Naive B cell (primary cell): ENCODE measurements at regions not wholly inside any gene's neighbourhood (a gene's known extent, or its start where the extent isn't known, plus 50 kb on each side); places are given as distances from the start of the nearest gene placed in this dataset.

Source experiments
- ATAC-seq, 2 donors: fragments of 150-1000 bp; cut with Tn5 transposase; 2 replicates each; pipeline ENCODE4 v1.10.0; 2021; ENCODE audit warnings: low read depth in 2 of 2, mild to moderate bottlenecking in 2 of 2, moderate library complexity in 2 of 2
- DNase-seq: peaks from one replicate; pipeline ENCODE4 v3.0.0; 2022
- H3K27ac Mint-ChIP-seq, 6 donors: one replicate each; pipeline ENCODE4 v1.8.0; 2020 to 2022; ENCODE audit warnings: mild to moderate bottlenecking in 6 of 6, mixed read lengths in 6 of 6, moderate library complexity in 5 of 6, inconsistent platforms in 2 of 6
- H3K27me3 Mint-ChIP-seq, 3 donors: one replicate each; pipeline ENCODE4 v1.8.0; 2021 to 2022; ENCODE audit warnings: mixed read lengths in 3 of 3, mild to moderate bottlenecking in 1 of 3
- H3K36me3 Mint-ChIP-seq, 2 donors: one replicate each; pipeline ENCODE4 v1.8.0; 2020 to 2022; ENCODE audit warnings: mixed read lengths in 2 of 2, inconsistent platforms in 1 of 2, mild to moderate bottlenecking in 1 of 2
- H3K4me1 Mint-ChIP-seq, 3 donors: one replicate each; pipeline ENCODE4 v1.8.0; 2020 to 2022; ENCODE audit warnings: mixed read lengths in 3 of 3, inconsistent platforms in 1 of 3, mild to moderate bottlenecking in 1 of 3, moderate library complexity in 1 of 3
- H3K4me3 Mint-ChIP-seq, 8 donors: one replicate each; pipeline ENCODE4 v1.8.0; 2020 to 2022; ENCODE audit warnings: mild to moderate bottlenecking in 8 of 8, mixed read lengths in 8 of 8, moderate library complexity in 8 of 8, inconsistent platforms in 2 of 8
- H3K9me3 Mint-ChIP-seq, 7 donors: one replicate each; pipeline ENCODE4 v1.8.0; 2020 to 2022; ENCODE audit warnings: mixed read lengths in 7 of 7, mild to moderate bottlenecking in 5 of 7, inconsistent platforms in 2 of 7, moderate library complexity in 1 of 7

- no peaks in the 10 kb centered on the region for H3K36me3 Mint-ChIP-seq
- H3K4me3 Mint-ChIP-seq = no peak overlapping the region
- DNase-seq = no peak
- no peak overlapping the region for H3K27ac Mint-ChIP-seq
- peaks cover 0 to 20% (median 14%) of the 10 kb centered on the region in 3 donors for H3K27me3 Mint-ChIP-seq
- peaks cover 0 to 5% (median 0%) of the 10 kb centered on the region in 3 donors for H3K4me1 Mint-ChIP-seq
- ATAC-seq = no peak
- H3K9me3 Mint-ChIP-seq = no peaks in the 10 kb centered on the region
Observed at GRCh38 chr9:20208961-20209371, 413.3 kb downstream of the MLLT3 start.

- Mint-ChIP-seq H3K4me3 (no peak overlapping the region), H3K27ac (no peak overlapping the region), H3K4me1 (peaks cover 0 to 5% (median 0%) of the 10 kb centered on the region in 3 donors), H3K9me3 (no peaks in the 10 kb centered on the region), H3K27me3 (peaks cover 0 to 20% (median 14%) of the 10 kb centered on the region in 3 donors), H3K36me3 (no peaks in the 10 kb centered on the region)
- ATAC-seq (no peak), DNase-seq (no peak)
Observed at GRCh38 chr9:20208226-20208625, 414.1 kb downstream of the MLLT3 start.

DNA sequence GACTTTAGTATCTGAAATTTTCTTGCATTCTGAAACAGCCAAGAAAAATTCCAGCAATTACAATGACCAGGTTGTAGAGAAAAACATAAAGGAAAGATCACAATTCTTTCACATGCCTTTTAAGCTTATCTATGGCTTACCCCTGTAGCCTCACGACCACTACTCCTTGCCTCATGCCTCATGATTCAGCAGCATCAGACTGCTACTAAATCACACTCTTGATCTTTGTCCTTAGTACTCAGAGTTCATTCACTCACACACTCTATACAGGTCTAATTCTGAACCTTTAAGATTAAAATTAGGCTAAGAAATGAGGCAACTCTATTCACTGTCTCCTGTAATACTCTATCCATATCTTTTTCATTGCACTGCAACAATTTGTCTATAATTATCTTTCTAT is 415.1 kb downstream of the MLLT3 start:
- H3K4me3 Mint-ChIP-seq = no peak overlapping the region
- no peak for DNase-seq
- no peaks in the 10 kb centered on the region for H3K36me3 Mint-ChIP-seq
- ATAC-seq = no peak
- H3K27ac Mint-ChIP-seq = no peak overlapping the region
- H3K9me3 Mint-ChIP-seq = no peaks in the 10 kb centered on the region
- peaks cover 8 to 20% (median 14%) of the 10 kb centered on the region in 3 donors for H3K27me3 Mint-ChIP-seq
- peaks cover 0 to 5% (median 0%) of the 10 kb centered on the region in 3 donors for H3K4me1 Mint-ChIP-seq

GRCh38 chr9:20205821-20206220 is 416.5 kb downstream of the MLLT3 start:
- Mint-ChIP-seq H3K4me1 (peaks cover 0 to 5% (median 0%) of the 10 kb centered on the region in 3 donors), H3K27me3 (peaks cover 14 to 20% (median 14%) of the 10 kb centered on the region in 3 donors), H3K27ac (no peak overlapping the region), H3K4me3 (no peak overlapping the region), H3K36me3 (no peaks in the 10 kb centered on the region), H3K9me3 (no peaks in the 10 kb centered on the region)
- ATAC-seq (no peak), DNase-seq (no peak)

GRCh38 chr9:20200991-20201431 is 412.2 kb upstream of the SLC24A2 start:
- peaks cover 5 to 15% (median 15%) of the 10 kb centered on the region in 3 donors for H3K4me1 Mint-ChIP-seq
- peaks cover 0 to 10% (median 8%) of the 10 kb centered on the region in 7 donors for H3K9me3 Mint-ChIP-seq
- no peak overlapping the region for H3K27ac Mint-ChIP-seq
- no peak overlapping the region for H3K4me3 Mint-ChIP-seq
- H3K27me3 Mint-ChIP-seq = peaks cover 0 to 14% (median 0%) of the 10 kb centered on the region in 3 donors
- no peaks in the 10 kb centered on the region for H3K36me3 Mint-ChIP-seq
- no peak for DNase-seq
- no peak for ATAC-seq

- Mint-ChIP-seq H3K4me3 (no peak overlapping the region), H3K27me3 (peaks cover 0 to 14% (median 0%) of the 10 kb centered on the region in 3 donors), H3K27ac (no peak overlapping the region), H3K4me1 (peaks cover 5 to 15% (median 15%) of the 10 kb centered on the region in 3 donors), H3K36me3 (peaks cover 0 to 2% of the 10 kb centered on the region in 2 donors), H3K9me3 (peaks cover 2 to 14% (median 10%) of the 10 kb centered on the region in 7 donors)
- DNase-seq (no peak), ATAC-seq (no peak)
Observed at GRCh38 chr9:20200581-20200980, 411.7 kb upstream of the SLC24A2 start.

DNA sequence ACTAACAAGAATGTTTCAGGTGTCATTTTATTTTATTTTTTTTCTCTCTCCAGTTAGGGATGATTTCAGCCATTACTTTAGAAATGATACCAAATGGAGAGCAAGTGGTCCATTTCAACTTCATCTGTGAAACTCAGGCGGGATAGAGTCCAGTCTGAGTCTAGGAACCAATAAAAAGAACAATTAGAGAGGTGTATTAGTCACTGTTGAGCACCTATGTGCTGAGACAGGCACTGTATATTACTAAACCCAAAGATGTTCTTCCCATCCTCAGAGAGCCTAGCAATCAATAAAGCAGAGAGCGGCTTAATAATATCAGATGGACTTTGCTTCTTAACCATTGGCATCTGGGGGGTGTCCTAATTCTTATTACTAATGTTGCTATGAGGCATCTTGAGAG is 410.3 kb upstream of the SLC24A2 start:
- Mint-ChIP-seq H3K4me3 (no peak overlapping the region), H3K9me3 (peaks cover 5 to 16% (median 13%) of the 10 kb centered on the region in 7 donors), H3K36me3 (peaks cover 0 to 5% of the 10 kb centered on the region in 2 donors), H3K27me3 (peaks cover 0 to 14% (median 0%) of the 10 kb centered on the region in 3 donors), H3K27ac (no peak overlapping the region), H3K4me1 (peaks cover 5 to 15% (median 15%) of the 10 kb centered on the region in 3 donors)
- no peak for DNase-seq
- ATAC-seq = no peak

- DNase-seq = no peak
- Mint-ChIP-seq H3K36me3 (peaks cover 0 to 5% of the 10 kb centered on the region in 2 donors), H3K27ac (no peak overlapping the region), H3K4me1 (peaks cover 5 to 15% (median 15%) of the 10 kb centered on the region in 3 donors), H3K9me3 (peaks cover 5 to 16% (median 13%) of the 10 kb centered on the region in 7 donors), H3K4me3 (peak overlapping the region in 1 of 8 donors; percentile 17), H3K27me3 (peaks cover 0 to 14% (median 0%) of the 10 kb centered on the region in 3 donors)
- peak in 1 of 2 donors; percentile 58 for ATAC-seq
Observed at GRCh38 chr9:20197976-20198685, 409.3 kb upstream of the SLC24A2 start.

GRCh38 chr9:20191228-20191840 is 402.5 kb upstream of the SLC24A2 start:
- no peak overlapping the region for H3K4me3 Mint-ChIP-seq
- H3K9me3 Mint-ChIP-seq = peaks cover 2 to 10% (median 8%) of the 10 kb centered on the region in 7 donors
- ATAC-seq = no peak
- peaks cover 8 to 18% (median 10%) of the 10 kb centered on the region in 3 donors for H3K4me1 Mint-ChIP-seq
- DNase-seq = no peak
- H3K36me3 Mint-ChIP-seq = peaks cover 0 to 5% of the 10 kb centered on the region in 2 donors
- H3K27me3 Mint-ChIP-seq = peaks cover 0 to 7% (median 0%) of the 10 kb centered on the region in 3 donors
- no peak overlapping the region for H3K27ac Mint-ChIP-seq

GRCh38 chr9:20189871-20190270 is 401.0 kb upstream of the SLC24A2 start:
- peaks cover 0 to 7% (median 0%) of the 10 kb centered on the region in 3 donors for H3K27me3 Mint-ChIP-seq
- H3K36me3 Mint-ChIP-seq = no peaks in the 10 kb centered on the region
- ATAC-seq (no peak), DNase-seq (no peak)
- no peak overlapping the region for H3K4me3 Mint-ChIP-seq
- H3K9me3 Mint-ChIP-seq = peaks cover 0 to 2% (median 0%) of the 10 kb centered on the region in 7 donors
- H3K27ac Mint-ChIP-seq = no peak overlapping the region
- peaks cover 8 to 22% (median 10%) of the 10 kb centered on the region in 3 donors for H3K4me1 Mint-ChIP-seq

- DNase-seq (no peak), ATAC-seq (no peak)
- Mint-ChIP-seq H3K36me3 (no peaks in the 10 kb centered on the region), H3K9me3 (no peaks in the 10 kb centered on the region), H3K4me3 (no peak overlapping the region), H3K27me3 (peaks cover 0 to 7% (median 0%) of the 10 kb centered on the region in 3 donors), H3K4me1 (peaks cover 8 to 22% (median 10%) of the 10 kb centered on the region in 3 donors), H3K27ac (peak overlapping the region in 1 of 6 donors; percentile 28)
Observed at GRCh38 chr9:20188616-20189369, 400.0 kb upstream of the SLC24A2 start.

- Mint-ChIP-seq H3K4me3 (peak overlapping the region in 3 of 8 donors; percentile 9 to 58 (median 10)), H3K36me3 (no peaks in the 10 kb centered on the region), H3K27ac (peak overlapping the region in 4 of 6 donors; percentile 1 to 41 (median 4)), H3K9me3 (peaks cover 0 to 4% (median 0%) of the 10 kb centered on the region in 7 donors), H3K4me1 (peaks cover 8 to 22% (median 10%) of the 10 kb centered on the region in 3 donors), H3K27me3 (peaks cover 0 to 6% (median 5%) of the 10 kb centered on the region in 3 donors)
- DNase-seq (peak; percentile 24), ATAC-seq (peak; percentile 82 to 98)
Observed at GRCh38 chr9:20187318-20187717, 398.5 kb upstream of the SLC24A2 start.

DNA sequence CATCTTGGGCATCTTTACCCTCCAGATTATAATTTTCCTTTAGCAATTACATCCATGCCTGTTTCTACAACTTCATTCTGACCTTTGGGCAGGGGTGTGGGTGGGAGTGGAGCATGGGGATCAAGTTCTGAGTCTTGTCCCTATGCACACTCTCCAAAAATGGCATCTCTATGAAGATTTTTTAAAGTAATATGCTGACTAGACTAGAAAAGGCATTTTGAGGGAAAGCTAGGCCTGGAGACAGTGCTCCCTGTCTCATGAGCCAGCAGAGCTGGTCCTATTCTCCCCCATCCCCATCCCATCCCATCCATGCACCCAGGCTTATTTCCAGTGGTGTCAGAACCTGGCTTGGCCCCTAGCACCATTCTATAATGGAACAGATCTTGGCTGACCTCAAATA is 398.0 kb upstream of the SLC24A2 start:
- DNase-seq (no peak), ATAC-seq (no peak)
- H3K27ac Mint-ChIP-seq = no peak overlapping the region
- peaks cover 0 to 5% (median 2%) of the 10 kb centered on the region in 3 donors for H3K27me3 Mint-ChIP-seq
- peaks cover 8 to 22% (median 10%) of the 10 kb centered on the region in 3 donors for H3K4me1 Mint-ChIP-seq
- H3K4me3 Mint-ChIP-seq = no peak overlapping the region
- peaks cover 0 to 4% (median 0%) of the 10 kb centered on the region in 7 donors for H3K9me3 Mint-ChIP-seq
- no peaks in the 10 kb centered on the region for H3K36me3 Mint-ChIP-seq
